Endothelial cell of umbilical vein (primary cell): ENCODE measurements at regions not wholly inside any gene's neighbourhood (a gene's known extent, or its start where the extent isn't known, plus 50 kb on each side); places are given as distances from the start of the nearest gene placed in this dataset.

Experiments
- BruUV-seq: library from RNA; stranded (reverse); fragments of 400-500 nt; replicated peaks from 2 replicates; lab custom pipeline; 2021; lab: Mats Ljungman, UMichigan
- CTCF ChIA-PET: fragments of 300-600, 350-600 bp; sonication (Branson Sonifier 250); formaldehyde crosslinking; loops from one replicate; lab custom pipeline; 2021; ENCODE audit warnings: antibody characterized with exemption, inconsistent platforms; lab: Charles Lee
- POLR2A ChIA-PET: fragments of 300-600, 350-600 bp; sonication (Branson Sonifier 250); formaldehyde crosslinking; loops from one replicate; lab custom pipeline; 2021; ENCODE audit warnings: antibody characterized with exemption, inconsistent platforms; lab: Charles Lee
- DNase-seq: peaks from one replicate; pipeline ENCODE4 v3.0.0-alpha.2; 2011; ENCODE audit warnings: low read depth, low spot score
- FAIRE-seq: peaks from 2 replicates; lab custom pipeline; 2011; peaks lifted over from hg19 to GRCh38; lab: Jason Lieb, UNC
- H2AFZ ChIP-seq: 2 replicates; pipeline ENCODE4 v1.6.0; 2012; ENCODE audit warnings: low read depth, low read length, control low read depth, inconsistent platforms
- H3K27ac ChIP-seq: 2 replicates; pipeline ENCODE4 v1.5.1; 2011; ENCODE audit warnings: low read depth, mild to moderate bottlenecking, control low read depth, low read length, moderate library complexity; ENCODE audit not compliant: insufficient read depth
- H3K27me3 ChIP-seq, 2 experiments: 2 replicates each; pipeline versions ENCODE4 v1.6.0 to v1.6.1; 2011; ENCODE audit warnings: low read length in 2 of 2, mixed read lengths in 1 of 2; ENCODE audit not compliant: control insufficient read depth in 2 of 2, insufficient read depth in 2 of 2
- H3K36me3 ChIP-seq, 2 experiments: 2 replicates in 1 of 2; 3 replicates in 1 of 2; pipeline ENCODE4 v1.5.1; 2011; ENCODE audit warnings: low read length in 2 of 2, mild to moderate bottlenecking in 1 of 2, moderate library complexity in 1 of 2; ENCODE audit not compliant: control insufficient read depth in 2 of 2, insufficient read depth in 2 of 2; ENCODE audit errors: extremely low read depth in 1 of 2
- H3K4me1 ChIP-seq: 3 replicates; pipeline ENCODE4 v1.5.1; 2011; ENCODE audit warnings: mild to moderate bottlenecking, low read length; ENCODE audit not compliant: control insufficient read depth, insufficient read depth; ENCODE audit errors: extremely low read depth
- H3K4me2 ChIP-seq: 2 replicates; pipeline ENCODE4 v1.6.1; 2011; ENCODE audit warnings: low read length, control low read depth, mixed read lengths; ENCODE audit not compliant: insufficient read depth
- H3K4me3 ChIP-seq, 3 experiments: fragments of 200-600 bp in 1 of 3; sonication (generic), shearing (Covaris generic) in 1 of 3; replicated peaks in 1 of 3; 2 replicates each; pipeline ENCODE4 v1.5.1; 2011 to 2016; ENCODE audit warnings: control low read depth in 3 of 3, low read length in 3 of 3, mild to moderate bottlenecking in 2 of 3, inconsistent platforms in 1 of 3, low read depth in 1 of 3, moderate library complexity in 1 of 3; ENCODE audit not compliant: insufficient read depth in 1 of 3
- H3K79me2 ChIP-seq: 2 replicates; pipeline ENCODE4 v1.6.0; 2012; ENCODE audit warnings: low read length, inconsistent platforms; ENCODE audit not compliant: control insufficient read depth, insufficient read depth
- H3K9ac ChIP-seq: replicated peaks from 2 replicates; pipeline ENCODE3; 2011; ENCODE audit warnings: low read length, control low read depth; ENCODE audit not compliant: insufficient read depth; ENCODE audit errors: extremely low read depth
- H3K9me1 ChIP-seq: replicated peaks from 3 replicates; pipeline ENCODE4 v1.6.0; 2011; ENCODE audit warnings: mild to moderate bottlenecking, low read length; ENCODE audit not compliant: control insufficient read depth, insufficient read depth; ENCODE audit errors: extremely low read depth
- H3K9me3 ChIP-seq: replicated peaks from 2 replicates; pipeline ENCODE4 v1.5.1; 2012; ENCODE audit warnings: low read length, inconsistent platforms; ENCODE audit not compliant: control insufficient read depth, insufficient read depth
- H4K20me1 ChIP-seq: replicated peaks from 2 replicates; pipeline ENCODE3; 2011; ENCODE audit warnings: mild to moderate bottlenecking, low read length; ENCODE audit not compliant: control insufficient read depth, insufficient read depth; ENCODE audit errors: extremely low read depth
- CTCF ChIP-seq, 2 donors: IDR thresholded peaks; 1 replicate in 1 of 2; 2 replicates in 1 of 2; pipeline ENCODE4 v1.5.1; 2011; ENCODE audit warnings: low read length in 2 of 2, mild to moderate bottlenecking in 2 of 2, moderate library complexity in 2 of 2, control low read depth in 1 of 2, inconsistent platforms in 1 of 2, low read depth in 1 of 2; ENCODE audit not compliant: insufficient read depth in 1 of 2; ENCODE audit errors: extremely low read depth in 1 of 2
- EZH2 ChIP-seq: IDR thresholded peaks from 2 replicates; pipeline ENCODE4 v1.6.1; 2012; ENCODE audit warnings: borderline replicate concordance, low read depth, mild to moderate bottlenecking, moderate library complexity, low read length, inconsistent platforms; ENCODE audit not compliant: severe bottlenecking
- FOS ChIP-seq: IDR thresholded peaks from 2 replicates; pipeline ENCODE4 v1.6.1; 2011; ENCODE audit warnings: mild to moderate bottlenecking, low read length, moderate library complexity, borderline replicate concordance; ENCODE audit not compliant: insufficient read depth
- GATA2 ChIP-seq: IDR thresholded peaks from 2 replicates; pipeline ENCODE4 v1.7.0; 2011; ENCODE audit warnings: low read depth, mild to moderate bottlenecking, moderate library complexity, mixed read lengths, low read length; ENCODE audit not compliant: insufficient read length, insufficient read depth
- JUN ChIP-seq: IDR thresholded peaks from 2 replicates; pipeline ENCODE4 v1.6.1; 2011; ENCODE audit warnings: borderline replicate concordance, low read depth; ENCODE audit not compliant: insufficient read length, insufficient read depth
- MAX ChIP-seq: IDR thresholded peaks from 2 replicates; pipeline ENCODE4 v1.6.1; 2011; ENCODE audit not compliant: insufficient read depth, insufficient read length
- MYC ChIP-seq: IDR thresholded peaks from one replicate; pipeline ENCODE4 v1.6.1; 2011; ENCODE audit warnings: mild to moderate bottlenecking, low read depth, low read length
- POLR2A ChIP-seq: IDR thresholded peaks from 2 replicates; pipeline ENCODE4 v1.6.1; 2012; ENCODE audit warnings: low read depth, mild to moderate bottlenecking, control low read depth, low read length
- POLR2AphosphoS5 ChIP-seq: IDR thresholded peaks from 2 replicates; pipeline ENCODE4 v1.6.1; 2012; ENCODE audit warnings: low read depth, mild to moderate bottlenecking, control low read depth, low read length, moderate library complexity; ENCODE audit not compliant: insufficient read depth
- dilution Hi-C: fragments of 300-500 bp; cut with MboI; formaldehyde crosslinking; loops from one replicate; pipeline ENCODE4 v1.15.0; 2019; ENCODE audit warnings: low sequenced_read_pairs; ENCODE audit not compliant: extremely low pct_ligation_motif_present
- intact Hi-C: fragments of 100-400 bp; cut with micrococcal nuclease; formaldehyde crosslinking; loops from one replicate; pipeline ENCODE4 v1.10.0; 2022

GRCh38 chr4:42816880-42817400 is 75.6 kb upstream of the GRXCR1 start:
- Histone ChIP-seq H3K9ac (no peak overlapping the region), H3K79me2 (no peaks in the 10 kb centered on the region), H3K4me3 (no peak overlapping the region), H3K27ac (no peak overlapping the region), H2AFZ (no peak overlapping the region), H3K36me3 (no peaks in the 10 kb centered on the region), H3K9me3 (no peaks in the 10 kb centered on the region), H3K27me3 (no peaks in the 10 kb centered on the region), H4K20me1 (no peaks in the 10 kb centered on the region), H3K9me1 (no peaks in the 10 kb centered on the region), H3K4me1 (no peaks in the 10 kb centered on the region), H3K4me2 (no peak overlapping the region)
- dilution Hi-C loops (no loop called here), intact Hi-C loops (no loop called here)
- BruUV-seq = no TSS peak
- CTCF ChIA-PET = interaction anchor here (1.6 kb wide), 1 partner anchor 248 kb away, joined by 6 read pairs; no protein-coding TSS in a partner anchor
- FAIRE-seq (no peak), DNase-seq (no peak)
- POLR2A ChIA-PET = no interaction called here
- TF ChIP-seq POLR2A (no peak), POLR2AphosphoS5 (no peak), JUN (no peak), MYC (no peak), MAX (no peak), CTCF (IDR thresholded peaks at IDR 0.05; ENCODE audit: extremely low read depth in 1 of 2, insufficient read depth in 1 of 2, low read depth in 1 of 2, low read length in 2 of 2) (no peak), EZH2 (no peak), FOS (no peak), GATA2 (no peak)
